MM.1S (cell line): ENCODE measurements at regions not wholly inside any gene's neighbourhood (a gene's known extent, or its start where the extent isn't known, plus 50 kb on each side); places are given as distances from the start of the nearest gene placed in this dataset.

Source experiments
- EZH2 ChIP-seq: fragments of 300-600 bp; sonication (generic); optimal IDR thresholded peaks from 2 replicates; pipeline ENCODE3; 2017; ENCODE audit warnings: low read depth, mild to moderate bottlenecking, antibody characterized with exemption, low read length, mixed read lengths
- EZH2phosphoT487 ChIP-seq: fragments of 300-600 bp; sonication (generic); IDR thresholded peaks from 2 replicates; pipeline ENCODE4 v1.6.1; 2018; ENCODE audit warnings: antibody characterized with exemption, low read length
- TF ChIP-seq, protein P1 (sequence below): fragments of 300-600 bp; sonication (generic); IDR thresholded peaks from 2 replicates; pipeline ENCODE4 v1.5.1; 2016; ENCODE audit warnings: antibody characterized with exemption, low read length, mixed read lengths

GRCh38 chr13:109919715-109920375 lies 133.5 kb upstream of the IRS2 start:
- TF ChIP-seq, protein P1, sequence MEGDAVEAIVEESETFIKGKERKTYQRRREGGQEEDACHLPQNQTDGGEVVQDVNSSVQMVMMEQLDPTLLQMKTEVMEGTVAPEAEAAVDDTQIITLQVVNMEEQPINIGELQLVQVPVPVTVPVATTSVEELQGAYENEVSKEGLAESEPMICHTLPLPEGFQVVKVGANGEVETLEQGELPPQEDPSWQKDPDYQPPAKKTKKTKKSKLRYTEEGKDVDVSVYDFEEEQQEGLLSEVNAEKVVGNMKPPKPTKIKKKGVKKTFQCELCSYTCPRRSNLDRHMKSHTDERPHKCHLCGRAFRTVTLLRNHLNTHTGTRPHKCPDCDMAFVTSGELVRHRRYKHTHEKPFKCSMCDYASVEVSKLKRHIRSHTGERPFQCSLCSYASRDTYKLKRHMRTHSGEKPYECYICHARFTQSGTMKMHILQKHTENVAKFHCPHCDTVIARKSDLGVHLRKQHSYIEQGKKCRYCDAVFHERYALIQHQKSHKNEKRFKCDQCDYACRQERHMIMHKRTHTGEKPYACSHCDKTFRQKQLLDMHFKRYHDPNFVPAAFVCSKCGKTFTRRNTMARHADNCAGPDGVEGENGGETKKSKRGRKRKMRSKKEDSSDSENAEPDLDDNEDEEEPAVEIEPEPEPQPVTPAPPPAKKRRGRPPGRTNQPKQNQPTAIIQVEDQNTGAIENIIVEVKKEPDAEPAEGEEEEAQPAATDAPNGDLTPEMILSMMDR: no peak
- TF ChIP-seq EZH2 (no peak), EZH2phosphoT487 (no peak)
